ENCODE measurements at regions not wholly inside any gene's neighbourhood (a gene's known extent, or its start where the extent isn't known, plus 50 kb on each side); places are given as distances from the start of the nearest gene placed in this dataset.

DNA sequence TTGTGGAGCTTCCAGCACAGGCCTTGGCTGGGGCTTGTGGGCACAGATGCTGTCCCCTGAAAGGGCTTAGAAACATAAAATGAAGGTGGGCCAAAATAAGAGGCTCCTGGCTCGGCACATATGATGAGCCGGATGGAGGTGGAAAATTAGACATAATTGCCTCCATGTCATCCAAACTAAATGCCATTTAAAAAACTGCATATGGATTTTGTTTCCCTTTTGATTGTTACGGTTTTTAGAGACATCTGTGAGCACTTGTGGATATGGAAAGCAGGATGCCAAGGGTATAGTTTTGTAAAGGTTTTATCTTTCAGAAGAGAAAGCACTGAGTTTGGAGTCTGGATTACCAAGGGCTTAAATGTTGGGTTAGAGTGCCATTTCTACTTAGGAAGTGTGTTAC is 498.3 kb downstream of the RIT2 start:
- TF ChIP-seq, protein P1, sequence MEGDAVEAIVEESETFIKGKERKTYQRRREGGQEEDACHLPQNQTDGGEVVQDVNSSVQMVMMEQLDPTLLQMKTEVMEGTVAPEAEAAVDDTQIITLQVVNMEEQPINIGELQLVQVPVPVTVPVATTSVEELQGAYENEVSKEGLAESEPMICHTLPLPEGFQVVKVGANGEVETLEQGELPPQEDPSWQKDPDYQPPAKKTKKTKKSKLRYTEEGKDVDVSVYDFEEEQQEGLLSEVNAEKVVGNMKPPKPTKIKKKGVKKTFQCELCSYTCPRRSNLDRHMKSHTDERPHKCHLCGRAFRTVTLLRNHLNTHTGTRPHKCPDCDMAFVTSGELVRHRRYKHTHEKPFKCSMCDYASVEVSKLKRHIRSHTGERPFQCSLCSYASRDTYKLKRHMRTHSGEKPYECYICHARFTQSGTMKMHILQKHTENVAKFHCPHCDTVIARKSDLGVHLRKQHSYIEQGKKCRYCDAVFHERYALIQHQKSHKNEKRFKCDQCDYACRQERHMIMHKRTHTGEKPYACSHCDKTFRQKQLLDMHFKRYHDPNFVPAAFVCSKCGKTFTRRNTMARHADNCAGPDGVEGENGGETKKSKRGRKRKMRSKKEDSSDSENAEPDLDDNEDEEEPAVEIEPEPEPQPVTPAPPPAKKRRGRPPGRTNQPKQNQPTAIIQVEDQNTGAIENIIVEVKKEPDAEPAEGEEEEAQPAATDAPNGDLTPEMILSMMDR (IDR thresholded peaks at IDR 0.05) = no peak
- no peak for TF ChIP-seq POLR2A (IDR thresholded peaks at IDR 0.05)
- no peak for TF ChIP-seq POLR2AphosphoS5 (IDR thresholded peaks at IDR 0.05)

Data from upper lobe of left lung (tissue), 4 donors.